Activated T-cell treated with anti-CD3 and anti-CD28 coated beads for 24 hours (primary cell): ENCODE measurements at regions not wholly inside any gene's neighbourhood (a gene's known extent, or its start where the extent isn't known, plus 50 kb on each side); places are given as distances from the start of the nearest gene placed in this dataset.

ENCODE experiments used
- DNase-seq: peaks from one replicate; pipeline ENCODE4 v3.0.0-alpha.2; 2020; ENCODE audit warnings: low read depth

GRCh38 chr3:72322264-72322976 is 525.8 kb downstream of the SHQ1 start:
- DNase-seq, result no peak

- DNase-seq, result no peak
Observed at GRCh38 chr3:72320955-72321303, 527.3 kb downstream of the SHQ1 start.

- DNase-seq, result no peak
Observed at GRCh38 chr3:72320095-72320954, 527.9 kb downstream of the SHQ1 start.

- DNase-seq, result no peak
Observed at GRCh38 chr3:72319194-72320094, 528.8 kb downstream of the SHQ1 start.

GRCh38 chr3:72318504-72319193 is 529.6 kb downstream of the SHQ1 start:
- DNase-seq, result no peak

- DNase-seq, result no peak
Observed at GRCh38 chr3:72317491-72317890, 530.8 kb downstream of the SHQ1 start.

GRCh38 chr3:72316501-72317279 is 531.6 kb downstream of the SHQ1 start:
- no peak for DNase-seq

- DNase-seq, result no peak
Observed at GRCh38 chr3:72313308-72313707, 528.4 kb upstream of the PROK2 start.

GRCh38 chr3:72312339-72312738 is 527.4 kb upstream of the PROK2 start:
- no peak for DNase-seq

- DNase-seq, result no peak
Observed at GRCh38 chr3:72311425-72311824, 526.5 kb upstream of the PROK2 start.

GRCh38 chr3:72310419-72311380 is 525.8 kb upstream of the PROK2 start:
- DNase-seq, result no peak

GRCh38 chr3:72309661-72310418 is 524.9 kb upstream of the PROK2 start:
- DNase-seq, result no peak

GRCh38 chr3:72308641-72309040 is 523.7 kb upstream of the PROK2 start:
- no peak for DNase-seq

GRCh38 chr3:72307438-72308115 is 522.6 kb upstream of the PROK2 start:
- no peak for DNase-seq

GRCh38 chr3:72306800-72307341 is 521.9 kb upstream of the PROK2 start:
- DNase-seq, result no peak

- no peak for DNase-seq
Observed at GRCh38 chr3:72303926-72304325, 519.0 kb upstream of the PROK2 start.

GRCh38 chr3:72301779-72302178 is 516.8 kb upstream of the PROK2 start:
- no peak for DNase-seq

- no peak for DNase-seq
Observed at GRCh38 chr3:72300621-72301020, 515.7 kb upstream of the PROK2 start.
